Ovary (tissue), 7 donors: ENCODE measurements at regions not wholly inside any gene's neighbourhood (a gene's known extent, or its start where the extent isn't known, plus 50 kb on each side); places are given as distances from the start of the nearest gene placed in this dataset.
"Not testable (repeated sequence)": the region's sequence is repeated elsewhere in the genome, so short reads cannot be mapped to it uniquely, and the experiment has no call there.

Source experiments
- DNase-seq, 5 donors: peaks; one replicate each; pipeline ENCODE4 v3.0.0-alpha.2; 2019 to 2020
- H3K27ac ChIP-seq, 2 donors: fragments of 200-600 bp; one replicate each; pipeline versions ENCODE4 v1.5.1 to v1.8.0; 2019 to 2022
- H3K27me3 ChIP-seq: fragments of 200-600 bp; one replicate; pipeline ENCODE4 v1.8.0; 2022
- H3K36me3 ChIP-seq: fragments of 200-600 bp; sonication (generic); one replicate; pipeline ENCODE4 v1.5.1; 2019
- H3K4me1 ChIP-seq: one replicate; pipeline ENCODE4 v1.8.1; 2013; ENCODE audit warnings: mild to moderate bottlenecking, moderate library complexity; ENCODE audit not compliant: insufficient read depth
- H3K4me3 ChIP-seq: fragments of 200-600 bp; sonication (generic); one replicate; pipeline ENCODE4 v1.5.1; 2017
- H3K9me3 ChIP-seq, 2 donors: fragments of 200-600 bp in 1 of 2; sonication (generic) in 1 of 2; one replicate each; pipeline versions ENCODE4 v1.5.1 to v1.8.1; 2013 to 2019; ENCODE audit warnings: mild to moderate bottlenecking in 1 of 2, moderate library complexity in 1 of 2
- CTCF ChIP-seq, 3 donors: fragments of 450-650 bp in 2 of 3; fragments of 200-600 bp in 1 of 3; IDR thresholded peaks; one replicate each; pipeline versions ENCODE4 v1.5.1 to v1.8.0; 2016 to 2022; ENCODE audit warnings: antibody characterized with exemption in 3 of 3, mild to moderate bottlenecking in 1 of 3
- EP300 ChIP-seq: sonication (generic); formaldehyde crosslinking; IDR thresholded peaks from one replicate; pipeline ENCODE4 v1.6.1; 2017; ENCODE audit warnings: antibody characterized with exemption
- POLR2A ChIP-seq: fragments of 450-650 bp; IDR thresholded peaks from one replicate; pipeline ENCODE4 v1.6.1; 2017; ENCODE audit warnings: antibody characterized with exemption, mild to moderate bottlenecking, moderate library complexity
- WGBS, 3 donors: extraction: QIAGEN DNeasy Blood & Tissue Kit in 1 of 3; methylation state at CpG; one replicate each; pipeline versions ENCODE4 v1.1.5 to v1.1.7; 2013 to 2017; 5-methylcytosine and 5-hydroxymethylcytosine counted together
- intact Hi-C, 4 donors: fragments of 100-400 bp; cut with DNase I; formaldehyde crosslinking; loops; one replicate each; pipeline versions ENCODE4 v1.11.0 to v1.15.1; 2022 to 2023
- donor health status: DM: no; HTN: no; CAD: no; lungs with moderate emphysema.
- donor health status: DM: no; HTN: no; CAD: no.
- donor health status: Bipolar disorder and iron deficiency.
- donor health status: DM: no; HTN: no; CAD: no.
- donor health status: DM: yes; HTN: yes; CAD: no.

- intact Hi-C loops: no loop called here
- DNase-seq: no peak
- WGBS, 3 donors: 63 to 75% (median 72%) methylated on average over 2 of the region's 2 CpGs
These were observed 332.8 kb upstream of the PUDP start for GRCh38 chrX:7480721-7481120.

GRCh38 chrX:7462110-7462509 is 314.2 kb upstream of the PUDP start:
- Histone ChIP-seq H3K36me3 (no peaks in the 10 kb centered on the region), H3K27ac (no peak overlapping the region), H3K27me3 (no peaks in the 10 kb centered on the region), H3K4me3 (no peak overlapping the region), H3K9me3 (no peaks in the 10 kb centered on the region), H3K4me1 (no peaks in the 10 kb centered on the region)
- DNase-seq: no peak
- 52 to 67% (median 58%) methylated on average over 6 of the region's 6 CpGs for WGBS, 3 donors
- TF ChIP-seq EP300: no peak
- no peak for TF ChIP-seq CTCF (IDR thresholded peaks at IDR 0.05)
- TF ChIP-seq POLR2A: no peak
- intact Hi-C loops: no loop called here

More at GRCh38 chrX:7480721-7481120, 332.8 kb upstream of the PUDP start:
- no peak for TF ChIP-seq EP300
- no peak for TF ChIP-seq POLR2A
- no peak for TF ChIP-seq CTCF (IDR thresholded peaks at IDR 0.05)
- Histone ChIP-seq H3K4me1 (no peaks in the 10 kb centered on the region), H3K4me3 (no peak overlapping the region), H3K27me3 (no peaks in the 10 kb centered on the region), H3K36me3 (no peaks in the 10 kb centered on the region), H3K27ac (no peak overlapping the region), H3K9me3 (no peaks in the 10 kb centered on the region)

GRCh38 chrX:7461051-7461450 is 313.1 kb upstream of the PUDP start:
- intact Hi-C loops: not testable (repeated sequence)
- 51 to 61% (median 54%) methylated on average over 2 of the region's 2 CpGs for WGBS, 3 donors

GRCh38 chrX:7447801-7448499 is 300.0 kb upstream of the PUDP start:
- TF ChIP-seq EP300 (no peak), CTCF (IDR thresholded peaks at IDR 0.05) (no peak), POLR2A (no peak)
- WGBS, 3 donors: 78 to 81% (median 81%) methylated on average over 8 of the region's 8 CpGs
- intact Hi-C loops: no loop called here

More at GRCh38 chrX:7461051-7461450, 313.1 kb upstream of the PUDP start:
- H3K27ac ChIP-seq, H3K27me3 ChIP-seq, H3K4me1 ChIP-seq, H3K9me3 ChIP-seq, H3K4me3 ChIP-seq, H3K36me3 ChIP-seq, DNase-seq: not testable (repeated sequence)

GRCh38 chrX:7446815-7447214 is 298.9 kb upstream of the PUDP start:
- Histone ChIP-seq H3K27ac (no peak overlapping the region), H3K27me3 (no peaks in the 10 kb centered on the region), H3K4me1 (no peaks in the 10 kb centered on the region), H3K9me3 (no peaks in the 10 kb centered on the region), H3K4me3 (no peak overlapping the region), H3K36me3 (no peaks in the 10 kb centered on the region)
- intact Hi-C loops: no loop called here
- TF ChIP-seq POLR2A: no peak
- TF ChIP-seq EP300: no peak
- TF ChIP-seq CTCF (IDR thresholded peaks at IDR 0.05): no peak
- 72 to 83% (median 76%) methylated on average over 4 of the region's 4 CpGs for WGBS, 3 donors
- no peak for DNase-seq

More at GRCh38 chrX:7447801-7448499, 300.0 kb upstream of the PUDP start:
- no peak overlapping the region for H3K4me3 ChIP-seq
- no peaks in the 10 kb centered on the region for H3K27me3 ChIP-seq
- no peaks in the 10 kb centered on the region for H3K4me1 ChIP-seq
- no peaks in the 10 kb centered on the region for H3K36me3 ChIP-seq
- H3K9me3 ChIP-seq: no peaks in the 10 kb centered on the region
- DNase-seq: no peak
- H3K27ac ChIP-seq: no peak overlapping the region
